CD14-positive monocyte (primary cell): ENCODE measurements at regions not wholly inside any gene's neighbourhood (a gene's known extent, or its start where the extent isn't known, plus 50 kb on each side); places are given as distances from the start of the nearest gene placed in this dataset.

Experiments
- DNase-seq, 3 donors: peaks; one replicate each; pipeline ENCODE4 v3.0.0-alpha.2; 2011 to 2022
- H2AFZ ChIP-seq: 2 replicates; pipeline ENCODE4 v1.6.0; 2012; ENCODE audit warnings: mild to moderate bottlenecking, low read depth, low read length, inconsistent platforms; ENCODE audit not compliant: insufficient read depth, poor library complexity, severe bottlenecking
- H3K27ac ChIP-seq, 2 donors: 1 replicate in 1 of 2; 2 replicates in 1 of 2; pipeline ENCODE4 v1.5.1; 2012 to 2013; ENCODE audit warnings: low read length in 2 of 2, control low read depth in 1 of 2, inconsistent platforms in 1 of 2, low read depth in 1 of 2, mild to moderate bottlenecking in 1 of 2
- H3K27me3 ChIP-seq, 2 donors: one replicate each; pipeline versions ENCODE4 v1.6.0 to v1.6.1; 2011 to 2013; ENCODE audit warnings: low read length in 2 of 2; ENCODE audit not compliant: control insufficient read depth in 2 of 2, insufficient read depth in 2 of 2
- H3K36me3 ChIP-seq, 2 donors: replicated peaks in 1 of 2; 1 replicate in 1 of 2; 2 replicates in 1 of 2; pipeline versions ENCODE4 v1.5.1 to v1.6.1; 2012 to 2013; ENCODE audit warnings: low read length in 2 of 2, control low read depth in 1 of 2, inconsistent platforms in 1 of 2, mild to moderate bottlenecking in 1 of 2; ENCODE audit not compliant: insufficient read depth in 2 of 2, control insufficient read depth in 1 of 2
- H3K4me1 ChIP-seq, 2 donors: 1 replicate in 1 of 2; 2 replicates in 1 of 2; pipeline versions ENCODE4 v1.5.1 to v1.6.1; 2012 to 2013; ENCODE audit warnings: low read length in 2 of 2, control low read depth in 1 of 2, inconsistent platforms in 1 of 2, mild to moderate bottlenecking in 1 of 2, moderate library complexity in 1 of 2; ENCODE audit not compliant: insufficient read depth in 2 of 2, control insufficient read depth in 1 of 2
- H3K4me2 ChIP-seq: replicated peaks from 2 replicates; pipeline ENCODE3; 2012; ENCODE audit warnings: low read length, moderate library complexity, mild to moderate bottlenecking; ENCODE audit not compliant: poor library complexity, severe bottlenecking; ENCODE audit errors: extremely low read depth
- H3K4me3 ChIP-seq, 3 experiments: fragments of 200-600 bp in 1 of 3; sonication (generic) in 1 of 3; replicated peaks in 1 of 3; 1 replicate in 2 of 3; 2 replicates in 1 of 3; pipeline ENCODE4 v1.5.1; 2011 to 2013; ENCODE audit warnings: low read length in 3 of 3, mild to moderate bottlenecking in 3 of 3, control low read depth in 2 of 3, low read depth in 2 of 3, inconsistent platforms in 1 of 3, moderate library complexity in 1 of 3
- H3K79me2 ChIP-seq: 2 replicates; pipeline ENCODE4 v1.6.0; 2012; ENCODE audit warnings: mild to moderate bottlenecking, control low read depth, inconsistent platforms, low read length, moderate library complexity; ENCODE audit not compliant: insufficient read depth
- H3K9ac ChIP-seq: 2 replicates; pipeline ENCODE4 v1.6.0; 2017; ENCODE audit warnings: low read length, mild to moderate bottlenecking; ENCODE audit not compliant: insufficient read depth, poor library complexity, severe bottlenecking
- H3K9me3 ChIP-seq, 2 donors: replicated peaks in 1 of 2; 1 replicate in 1 of 2; 2 replicates in 1 of 2; pipeline versions ENCODE4 v1.5.1 to v1.6.1; 2012 to 2013; ENCODE audit warnings: low read length in 2 of 2, control low read depth in 1 of 2; ENCODE audit not compliant: control insufficient read depth in 1 of 2, insufficient read depth in 1 of 2
- H4K20me1 ChIP-seq: 2 replicates; pipeline ENCODE4 v1.6.0; 2012; ENCODE audit warnings: mild to moderate bottlenecking, low read length, control low read depth, moderate library complexity; ENCODE audit not compliant: insufficient read depth
- H3K27ac Mint-ChIP-seq, 7 donors: one replicate each; pipeline ENCODE4 v1.8.0; 2020; ENCODE audit warnings: mild to moderate bottlenecking in 7 of 7, mixed read lengths in 7 of 7, moderate library complexity in 6 of 7, inconsistent platforms in 2 of 7
- H3K27me3 Mint-ChIP-seq, 3 donors: one replicate each; pipeline ENCODE4 v1.8.0; 2021 to 2022; ENCODE audit warnings: low read depth in 3 of 3, mild to moderate bottlenecking in 3 of 3, mixed read lengths in 3 of 3, moderate library complexity in 3 of 3, inconsistent platforms in 1 of 3
- H3K36me3 Mint-ChIP-seq, 2 donors: one replicate each; pipeline ENCODE4 v1.8.0; 2020; ENCODE audit warnings: mixed read lengths in 2 of 2, inconsistent platforms in 1 of 2, mild to moderate bottlenecking in 1 of 2
- H3K4me1 Mint-ChIP-seq: one replicate; pipeline ENCODE4 v1.8.0; 2020; ENCODE audit warnings: mild to moderate bottlenecking, mixed read lengths
- H3K4me3 Mint-ChIP-seq, 2 donors: one replicate each; pipeline ENCODE4 v1.8.0; 2020; ENCODE audit warnings: mild to moderate bottlenecking in 2 of 2, mixed read lengths in 2 of 2, moderate library complexity in 1 of 2
- H3K9me3 Mint-ChIP-seq, 7 donors: one replicate each; pipeline ENCODE4 v1.8.0; 2020 to 2022; ENCODE audit warnings: mixed read lengths in 7 of 7, mild to moderate bottlenecking in 6 of 7, moderate library complexity in 6 of 7, inconsistent platforms in 2 of 7
- CTCF ChIP-seq: fragments of 200-600 bp; IDR thresholded peaks from one replicate; pipeline ENCODE4 v1.8.0; 2022; ENCODE audit warnings: antibody characterized with exemption, mild to moderate bottlenecking
- WGBS: methylation state at CpG from one replicate; pipeline ENCODE4 v1.1.5; 2013; ENCODE audit warnings: missing lambda C conversion rate; ENCODE audit not compliant: insufficient coverage; 5-methylcytosine and 5-hydroxymethylcytosine counted together
- intact Hi-C, 2 donors: fragments of 100-400 bp; cut with micrococcal nuclease; formaldehyde crosslinking; loops; one replicate each; pipeline versions ENCODE4 v1.15.0 to v1.15.1; 2023

- no peak overlapping the region for H3K4me3 ChIP-seq
- Mint-ChIP-seq H3K9me3 (peaks cover 0 to 6% (median 3%) of the 10 kb centered on the region in 7 donors), H3K4me3 (no peak overlapping the region), H3K27ac (no peak overlapping the region), H3K4me1 (no peaks in the 10 kb centered on the region), H3K36me3 (no peaks in the 10 kb centered on the region), H3K27me3 (peaks cover 0 to 3% (median 0%) of the 10 kb centered on the region in 3 donors)
- no peak overlapping the region for H2AFZ ChIP-seq
- DNase-seq = no peak
- no peaks in the 10 kb centered on the region for H3K27me3 ChIP-seq
- no peak overlapping the region for H3K4me2 ChIP-seq
- H3K4me1 ChIP-seq = no peaks in the 10 kb centered on the region
- WGBS = no CpG with 5 or more reads among the region's 1 CpG
- peaks cover 6 to 10% of the 10 kb centered on the region in 2 donors for H3K9me3 ChIP-seq
- intact Hi-C loops = no loop called here
- no peak for TF ChIP-seq CTCF
- no peaks in the 10 kb centered on the region for H3K36me3 ChIP-seq
- H3K79me2 ChIP-seq = no peaks in the 10 kb centered on the region
- H3K9ac ChIP-seq = no peak overlapping the region
- no peak overlapping the region for H3K27ac ChIP-seq
- no peaks in the 10 kb centered on the region for H4K20me1 ChIP-seq
Measured at GRCh38 chr5:26828294-26828693, 210.1 kb downstream of the CDH9 start.

GRCh38 chr5:26813235-26813634, 225.2 kb downstream of the CDH9 start:
- Histone ChIP-seq H2AFZ (no peak overlapping the region), H3K4me2 (no peak overlapping the region), H3K27me3 (no peaks in the 10 kb centered on the region), H3K27ac (no peak overlapping the region), H3K4me3 (no peak overlapping the region), H4K20me1 (no peaks in the 10 kb centered on the region), H3K9ac (no peak overlapping the region), H3K9me3 (peaks cover 15 to 27% of the 10 kb centered on the region in 2 donors), H3K4me1 (no peaks in the 10 kb centered on the region), H3K79me2 (no peaks in the 10 kb centered on the region), H3K36me3 (no peaks in the 10 kb centered on the region)
- no peak for TF ChIP-seq CTCF
- Mint-ChIP-seq H3K4me3 (no peak overlapping the region), H3K27ac (no peak overlapping the region), H3K27me3 (no peaks in the 10 kb centered on the region), H3K36me3 (no peaks in the 10 kb centered on the region), H3K9me3 (peaks cover 3 to 19% (median 8%) of the 10 kb centered on the region in 7 donors), H3K4me1 (no peaks in the 10 kb centered on the region)
- no peak for DNase-seq
- intact Hi-C loops = no loop called here
- 97% methylated on average over 5 of the region's 7 CpGs for WGBS
